ENCODE measurements at regions not wholly inside any gene's neighbourhood (a gene's known extent, or its start where the extent isn't known, plus 50 kb on each side); places are given as distances from the start of the nearest gene placed in this dataset.

- Mint-ChIP-seq H3K27ac (no peak overlapping the region), H3K4me1 (no peaks in the 10 kb centered on the region), H3K4me3 (peak overlapping the region in 1 of 8 donors; percentile 15), H3K9me3 (peaks cover 0 to 3% (median 0%) of the 10 kb centered on the region in 7 donors), H3K27me3 (peaks cover 0 to 4% (median 0%) of the 10 kb centered on the region in 3 donors), H3K36me3 (no peaks in the 10 kb centered on the region)
- DNase-seq (no peak), ATAC-seq (ENCODE audit: low read depth in 2 of 2) (no peak)
These were observed 298.1 kb downstream of the TCERG1L start for GRCh38 chr10:131013281-131013912.

- H3K4me1 Mint-ChIP-seq = no peaks in the 10 kb centered on the region
- peaks cover 0 to 4% (median 0%) of the 10 kb centered on the region in 3 donors for H3K27me3 Mint-ChIP-seq
- no peaks in the 10 kb centered on the region for H3K36me3 Mint-ChIP-seq
- no peak overlapping the region for H3K4me3 Mint-ChIP-seq
- no peak overlapping the region for H3K27ac Mint-ChIP-seq
- peaks cover 0 to 3% (median 0%) of the 10 kb centered on the region in 7 donors for H3K9me3 Mint-ChIP-seq
- ATAC-seq (ENCODE audit: low read depth in 2 of 2) (no peak), DNase-seq (no peak)
These were observed 297.2 kb downstream of the TCERG1L start for GRCh38 chr10:131014271-131014670.

GRCh38 chr10:131015271-131015670, 296.2 kb downstream of the TCERG1L start:
- DNase-seq (no peak), ATAC-seq (ENCODE audit: low read depth in 2 of 2) (no peak)
- no peak overlapping the region for H3K27ac Mint-ChIP-seq
- no peaks in the 10 kb centered on the region for H3K4me1 Mint-ChIP-seq
- H3K27me3 Mint-ChIP-seq = peaks cover 0 to 4% (median 0%) of the 10 kb centered on the region in 3 donors
- peaks cover 0 to 3% (median 0%) of the 10 kb centered on the region in 7 donors for H3K9me3 Mint-ChIP-seq
- no peak overlapping the region for H3K4me3 Mint-ChIP-seq
- H3K36me3 Mint-ChIP-seq = no peaks in the 10 kb centered on the region

- no peaks in the 10 kb centered on the region for H3K36me3 Mint-ChIP-seq
- H3K4me1 Mint-ChIP-seq = no peaks in the 10 kb centered on the region
- H3K4me3 Mint-ChIP-seq = no peak overlapping the region
- peaks cover 0 to 3% (median 0%) of the 10 kb centered on the region in 7 donors for H3K9me3 Mint-ChIP-seq
- DNase-seq (no peak), ATAC-seq (ENCODE audit: low read depth in 2 of 2) (no peak)
- H3K27ac Mint-ChIP-seq = peak overlapping the region in 1 of 6 donors; percentile 32
- peaks cover 0 to 4% (median 0%) of the 10 kb centered on the region in 3 donors for H3K27me3 Mint-ChIP-seq
These were observed 295.0 kb downstream of the TCERG1L start for GRCh38 chr10:131016556-131016955.

- peaks cover 0 to 6% (median 4%) of the 10 kb centered on the region in 3 donors for H3K27me3 Mint-ChIP-seq
- no peak overlapping the region for H3K4me3 Mint-ChIP-seq
- H3K27ac Mint-ChIP-seq = no peak overlapping the region
- no peaks in the 10 kb centered on the region for H3K4me1 Mint-ChIP-seq
- ATAC-seq (ENCODE audit: low read depth in 2 of 2) (no peak), DNase-seq (no peak)
- H3K36me3 Mint-ChIP-seq = no peaks in the 10 kb centered on the region
- H3K9me3 Mint-ChIP-seq = peaks cover 0 to 2% (median 0%) of the 10 kb centered on the region in 7 donors
These were observed 293.8 kb downstream of the TCERG1L start for GRCh38 chr10:131017566-131018285.

GRCh38 chr10:131018886-131019500, 292.5 kb downstream of the TCERG1L start:
- H3K4me3 Mint-ChIP-seq = no peak overlapping the region
- ATAC-seq (ENCODE audit: low read depth in 2 of 2) (no peak), DNase-seq (no peak)
- H3K27me3 Mint-ChIP-seq = peaks cover 0 to 6% (median 0%) of the 10 kb centered on the region in 3 donors
- no peaks in the 10 kb centered on the region for H3K9me3 Mint-ChIP-seq
- H3K36me3 Mint-ChIP-seq = no peaks in the 10 kb centered on the region
- no peaks in the 10 kb centered on the region for H3K4me1 Mint-ChIP-seq
- H3K27ac Mint-ChIP-seq = no peak overlapping the region

- Mint-ChIP-seq H3K27ac (no peak overlapping the region), H3K4me1 (no peaks in the 10 kb centered on the region)
These were observed 291.8 kb downstream of the TCERG1L start for GRCh38 chr10:131019696-131020095.

GRCh38 chr10:131020775-131021174, 290.7 kb downstream of the TCERG1L start:
- no peak overlapping the region for H3K4me3 Mint-ChIP-seq
- H3K36me3 Mint-ChIP-seq = no peaks in the 10 kb centered on the region
- H3K9me3 Mint-ChIP-seq = no peaks in the 10 kb centered on the region
- H3K27ac Mint-ChIP-seq = no peak overlapping the region
- H3K4me1 Mint-ChIP-seq = no peaks in the 10 kb centered on the region
- peaks cover 0 to 6% (median 0%) of the 10 kb centered on the region in 3 donors for H3K27me3 Mint-ChIP-seq
- DNase-seq (no peak), ATAC-seq (ENCODE audit: low read depth in 2 of 2) (no peak)

More at GRCh38 chr10:131019696-131020095, 291.8 kb downstream of the TCERG1L start:
- H3K9me3 Mint-ChIP-seq = no peaks in the 10 kb centered on the region
- no peak overlapping the region for H3K4me3 Mint-ChIP-seq
- ATAC-seq (ENCODE audit: low read depth in 2 of 2) = no peak
- no peak for DNase-seq
- no peaks in the 10 kb centered on the region for H3K36me3 Mint-ChIP-seq
- H3K27me3 Mint-ChIP-seq = peaks cover 0 to 6% (median 0%) of the 10 kb centered on the region in 3 donors

GRCh38 chr10:131021246-131021895, 290.1 kb downstream of the TCERG1L start:
- H3K4me1 Mint-ChIP-seq = no peaks in the 10 kb centered on the region
- no peak overlapping the region for H3K27ac Mint-ChIP-seq
- DNase-seq = no peak
- H3K9me3 Mint-ChIP-seq = no peaks in the 10 kb centered on the region
- ATAC-seq (ENCODE audit: low read depth in 2 of 2) = no peak
- no peak overlapping the region for H3K4me3 Mint-ChIP-seq
- H3K36me3 Mint-ChIP-seq = no peaks in the 10 kb centered on the region
- H3K27me3 Mint-ChIP-seq = peaks cover 0 to 6% (median 0%) of the 10 kb centered on the region in 3 donors

GRCh38 chr10:131021969-131022368, 289.6 kb downstream of the TCERG1L start:
- Mint-ChIP-seq H3K36me3 (no peaks in the 10 kb centered on the region), H3K27me3 (peaks cover 0 to 6% (median 0%) of the 10 kb centered on the region in 3 donors), H3K9me3 (no peaks in the 10 kb centered on the region), H3K27ac (peak overlapping the region in 1 of 6 donors; percentile 7), H3K4me1 (no peaks in the 10 kb centered on the region), H3K4me3 (no peak overlapping the region)
- DNase-seq = no peak
- no peak for ATAC-seq (ENCODE audit: low read depth in 2 of 2)

GRCh38 chr10:131022369-131022768, 289.2 kb downstream of the TCERG1L start:
- no peak overlapping the region for H3K4me3 Mint-ChIP-seq
- no peaks in the 10 kb centered on the region for H3K4me1 Mint-ChIP-seq
- peak overlapping the region in 1 of 6 donors; percentile 49 for H3K27ac Mint-ChIP-seq
- H3K9me3 Mint-ChIP-seq = no peaks in the 10 kb centered on the region
- no peaks in the 10 kb centered on the region for H3K36me3 Mint-ChIP-seq
- ATAC-seq (ENCODE audit: low read depth in 2 of 2) = no peak
- no peak for DNase-seq
- H3K27me3 Mint-ChIP-seq = peaks cover 0 to 6% (median 0%) of the 10 kb centered on the region in 3 donors

- Mint-ChIP-seq H3K4me1 (no peaks in the 10 kb centered on the region), H3K36me3 (no peaks in the 10 kb centered on the region), H3K27me3 (peaks cover 0 to 6% (median 0%) of the 10 kb centered on the region in 3 donors), H3K9me3 (no peaks in the 10 kb centered on the region), H3K4me3 (no peak overlapping the region), H3K27ac (no peak overlapping the region)
- ATAC-seq (ENCODE audit: low read depth in 2 of 2) (no peak), DNase-seq (no peak)
These were observed 288.5 kb downstream of the TCERG1L start for GRCh38 chr10:131022981-131023380.
